NCI-H1092 (cell line): ENCODE measurements at regions not wholly inside any gene's neighbourhood (a gene's known extent, or its start where the extent isn't known, plus 50 kb on each side); places are given as distances from the start of the nearest gene placed in this dataset.
"Not testable (repeated sequence)": the region's sequence is repeated elsewhere in the genome, so short reads cannot be mapped to it uniquely, and the experiment has no call there.

Experiments
- DNase-seq: peaks from one replicate; lab custom pipeline; 2025; lab: John Stamatoyannopoulos, UW

DNA sequence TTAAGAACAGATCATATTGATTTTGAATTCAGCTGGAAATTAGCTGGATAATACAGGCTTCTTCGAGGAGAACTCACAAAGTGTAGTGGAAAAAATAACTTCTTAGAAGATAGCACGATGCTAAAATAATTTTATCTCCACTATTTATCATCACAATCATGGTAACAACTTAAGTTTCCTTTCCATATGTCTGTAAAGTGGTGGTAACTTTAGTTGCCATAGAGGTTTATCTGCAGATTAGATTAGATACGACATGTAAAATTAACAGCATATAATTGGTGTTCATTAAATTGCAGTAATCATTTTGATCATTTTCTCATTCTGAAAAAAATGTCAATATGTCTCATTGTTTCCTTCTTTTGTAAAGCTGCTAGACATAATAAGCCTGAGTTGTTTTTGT lies 921.5 kb downstream of the KCNT2 start:
- DNase-seq: no peak

DNA sequence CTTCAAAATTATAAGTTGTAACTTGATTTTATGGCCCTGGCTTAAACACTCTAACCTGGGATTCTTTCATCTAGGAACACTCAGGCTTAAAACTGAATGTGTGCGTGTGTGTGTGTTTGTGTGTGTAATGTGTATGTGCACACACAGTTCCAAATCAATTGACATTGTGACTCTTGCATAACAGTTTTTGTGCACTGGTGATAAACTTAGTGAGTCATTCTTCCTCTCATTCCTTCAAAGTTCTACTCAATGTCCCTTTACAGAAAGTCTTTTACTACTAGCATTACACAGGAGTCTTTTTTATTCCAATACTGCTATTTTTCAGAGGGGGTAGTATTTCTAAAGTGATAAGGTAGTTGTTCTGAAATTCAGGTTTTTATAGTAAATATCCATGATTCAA lies 943.6 kb downstream of the KCNT2 start:
- no peak for DNase-seq

DNA sequence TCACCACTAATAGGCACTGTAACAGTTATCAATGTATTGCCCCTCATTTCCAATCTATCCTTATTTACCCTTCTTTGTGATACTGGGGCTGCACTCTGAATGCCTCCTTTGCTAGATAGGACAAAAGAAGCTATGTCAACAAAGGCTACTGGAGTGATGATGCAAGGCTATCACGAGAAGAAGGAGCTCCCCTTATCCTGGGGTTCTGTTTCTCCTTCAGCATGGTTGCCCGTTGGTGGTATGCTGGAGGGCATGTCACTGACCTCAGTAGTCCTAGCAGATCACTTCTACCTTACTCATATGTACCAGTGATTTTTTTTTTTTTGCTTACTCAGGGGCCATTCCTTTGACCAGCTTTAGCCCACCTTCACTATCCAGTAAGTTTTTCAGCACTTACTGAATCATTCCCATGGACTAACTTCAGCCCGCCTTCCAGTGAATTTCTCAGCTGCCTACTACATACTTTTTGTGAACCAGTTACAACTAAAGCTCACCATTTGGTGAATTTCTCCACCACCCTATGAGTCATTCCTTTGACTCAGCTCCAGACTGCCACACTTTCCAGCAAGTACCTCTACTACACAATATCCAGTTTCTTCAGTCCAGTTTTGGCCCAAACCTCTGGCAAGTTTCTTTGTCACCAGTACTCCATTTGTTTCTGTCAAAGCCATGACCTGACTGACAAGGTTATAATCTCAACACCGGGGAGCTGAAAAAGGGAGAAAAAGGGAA lies 944.5 kb downstream of the KCNT2 start:
- no peak for DNase-seq

DNA sequence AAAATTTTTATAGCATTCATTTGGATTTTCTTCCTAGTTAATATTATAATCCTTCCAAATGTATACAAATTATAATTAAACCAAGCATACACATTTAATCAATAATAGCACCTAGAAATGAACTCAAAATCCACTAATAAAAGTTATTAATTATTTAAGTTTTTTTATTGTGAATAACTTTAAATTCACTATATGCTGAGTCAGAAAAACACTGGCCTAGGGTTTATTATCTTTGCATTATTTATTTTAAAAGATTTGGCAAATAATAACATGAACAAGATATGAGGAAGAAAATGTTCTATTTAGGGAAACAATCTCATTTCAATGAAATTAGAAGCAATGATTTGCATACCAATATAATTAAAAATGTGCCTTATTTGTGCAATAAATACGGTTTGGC lies 951.5 kb downstream of the KCNT2 start:
- DNase-seq: no peak

DNA sequence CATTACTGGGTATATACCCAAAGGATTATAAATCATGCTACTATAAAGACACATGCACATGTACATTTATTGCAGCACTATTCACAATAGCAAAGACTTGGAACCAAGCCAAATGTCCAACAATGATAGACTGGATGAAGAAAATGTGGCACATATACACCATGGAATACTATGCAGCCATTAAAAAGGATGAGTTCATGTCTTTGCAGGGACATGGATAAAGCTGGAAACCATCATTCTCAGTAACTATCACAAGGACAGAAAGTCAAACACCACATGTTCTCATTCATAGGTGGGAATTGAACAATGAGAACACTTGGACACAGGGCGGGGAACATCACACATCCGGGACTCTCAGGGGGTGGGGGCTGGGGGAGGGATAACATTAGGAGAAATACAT lies 959.4 kb downstream of the KCNT2 start:
- DNase-seq: not testable (repeated sequence)

DNA sequence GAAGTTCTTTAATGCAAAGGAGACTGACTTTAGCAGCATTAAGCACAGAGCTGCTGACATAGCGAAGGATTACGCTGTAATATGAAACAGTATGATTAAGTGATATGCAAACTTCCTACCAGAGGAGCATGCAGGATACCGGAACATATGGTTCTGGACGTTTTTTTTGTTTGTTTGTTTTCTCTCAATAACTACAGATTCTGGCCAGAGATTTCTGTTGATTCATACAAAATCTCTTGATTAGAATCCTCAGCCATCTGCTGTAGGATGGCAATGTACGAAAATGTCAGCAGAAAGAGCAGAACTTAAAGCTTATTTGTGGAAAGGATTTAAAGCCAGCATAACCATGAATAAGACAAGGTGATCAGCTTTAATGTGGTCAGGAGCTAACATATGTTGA lies 970.7 kb downstream of the KCNT2 start:
- no peak for DNase-seq

DNA sequence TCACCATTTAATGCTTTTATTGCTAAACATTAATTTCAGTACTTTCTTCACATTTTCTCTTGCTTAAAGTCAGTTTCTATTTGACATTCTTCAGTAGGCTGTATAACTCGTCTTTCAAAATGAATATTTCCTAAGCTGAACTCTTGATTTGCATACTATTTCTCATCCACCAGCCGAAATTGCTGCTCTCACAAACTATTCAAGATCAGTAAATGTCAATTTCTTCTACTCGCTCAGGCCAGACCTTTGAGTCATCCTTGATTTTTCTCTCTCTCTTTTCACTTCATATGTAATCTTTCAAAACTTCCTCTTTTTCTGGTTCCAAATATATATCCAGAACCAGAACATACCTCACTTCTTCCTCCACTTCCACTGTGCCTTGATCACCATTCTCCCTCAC lies 990.0 kb downstream of the KCNT2 start:
- DNase-seq: no peak

DNA sequence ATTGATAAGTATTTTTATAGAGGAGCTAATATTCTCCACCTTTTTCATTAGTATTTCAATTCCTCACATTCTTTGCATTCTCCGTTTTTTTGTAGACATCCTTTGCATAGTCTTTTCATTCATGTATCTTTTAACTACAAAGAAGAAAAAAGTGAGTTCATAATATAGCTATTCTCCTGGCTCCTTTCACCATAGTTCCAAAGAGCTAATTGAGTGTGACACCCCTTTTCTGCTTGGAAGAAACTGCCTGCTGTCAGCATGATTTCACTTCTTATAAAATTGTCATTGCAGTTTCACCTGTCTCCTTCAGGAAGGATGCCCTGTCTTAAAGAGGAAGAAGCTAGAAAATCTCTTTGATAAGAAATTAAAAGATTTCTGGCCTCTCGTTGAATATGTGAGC lies 991.1 kb downstream of the KCNT2 start:
- no peak for DNase-seq

DNA sequence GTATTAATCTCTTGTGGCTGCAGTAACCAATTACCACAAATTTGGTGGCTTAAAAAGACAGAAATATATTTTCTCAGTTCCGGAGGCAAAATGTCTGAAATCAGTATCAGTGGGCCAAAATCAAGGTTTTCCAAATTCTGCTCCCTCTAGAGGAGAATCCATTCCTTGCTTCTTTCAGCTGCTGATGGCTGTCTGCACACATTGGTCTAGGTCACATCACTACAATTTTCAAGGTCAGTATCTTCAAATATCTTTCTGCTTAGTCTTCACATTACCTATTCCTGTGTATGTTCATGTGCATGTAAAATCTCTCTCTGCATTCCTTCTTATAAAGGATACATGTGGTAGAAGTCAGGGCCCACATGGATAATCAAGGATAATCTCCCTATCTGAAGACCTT lies 999.4 kb downstream of the KCNT2 start:
- DNase-seq: no peak

DNA sequence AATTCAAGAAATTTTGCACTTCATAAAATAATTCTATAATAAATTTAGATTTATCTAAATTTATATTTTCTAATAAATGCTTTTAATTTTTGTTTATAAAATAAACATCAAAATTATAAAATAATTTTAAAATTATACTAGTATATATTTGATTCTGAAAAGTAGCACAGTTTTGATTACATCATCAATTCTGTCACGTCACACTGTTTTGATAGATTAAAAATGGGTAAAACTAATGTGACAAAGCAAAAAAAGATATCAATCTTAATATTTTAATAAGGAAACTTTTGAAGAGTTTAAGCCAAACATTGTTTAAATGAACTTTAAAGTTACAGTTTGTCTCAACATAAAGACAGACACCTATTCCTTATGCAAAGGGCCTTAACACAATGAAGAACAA lies 1001.8 kb downstream of the KCNT2 start:
- no peak for DNase-seq

DNA sequence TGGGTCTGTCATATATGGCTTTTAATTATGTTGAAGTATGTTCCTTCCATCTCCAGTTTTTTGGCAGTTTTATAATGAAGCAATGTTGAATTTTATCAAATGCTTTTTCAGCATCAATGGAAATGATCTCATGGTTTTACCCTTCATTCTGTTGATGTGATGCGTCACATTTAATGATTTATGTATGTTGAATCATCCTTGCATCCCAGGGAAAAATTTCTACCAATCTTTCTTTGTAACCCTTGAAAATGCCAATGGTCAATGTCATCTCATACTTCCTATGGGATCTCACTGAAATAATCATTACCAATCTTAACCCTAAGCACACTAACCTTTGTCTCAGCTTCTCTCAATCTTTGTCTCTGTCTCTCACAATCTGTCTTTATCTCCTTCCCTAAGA lies 1004.0 kb downstream of the KCNT2 start:
- DNase-seq: no peak

DNA sequence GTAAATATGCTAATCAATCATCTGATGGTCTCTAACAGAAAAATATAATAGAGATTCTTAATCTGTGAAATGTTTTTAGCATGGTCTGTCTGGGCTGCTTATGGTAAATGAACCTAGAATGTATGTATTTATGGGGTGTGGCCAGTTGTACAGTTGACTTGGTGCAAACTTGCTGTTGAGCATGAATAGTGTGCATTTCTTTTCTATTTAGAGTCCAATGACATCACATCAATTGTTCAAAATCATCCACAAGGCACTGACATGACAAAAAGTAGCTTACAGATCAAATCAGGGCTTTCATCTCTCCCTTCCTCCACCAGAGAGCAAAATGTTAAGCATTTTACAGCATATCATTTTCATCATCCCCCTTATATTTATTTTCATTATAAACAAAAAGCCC lies 1010.3 kb downstream of the KCNT2 start:
- no peak for DNase-seq

DNA sequence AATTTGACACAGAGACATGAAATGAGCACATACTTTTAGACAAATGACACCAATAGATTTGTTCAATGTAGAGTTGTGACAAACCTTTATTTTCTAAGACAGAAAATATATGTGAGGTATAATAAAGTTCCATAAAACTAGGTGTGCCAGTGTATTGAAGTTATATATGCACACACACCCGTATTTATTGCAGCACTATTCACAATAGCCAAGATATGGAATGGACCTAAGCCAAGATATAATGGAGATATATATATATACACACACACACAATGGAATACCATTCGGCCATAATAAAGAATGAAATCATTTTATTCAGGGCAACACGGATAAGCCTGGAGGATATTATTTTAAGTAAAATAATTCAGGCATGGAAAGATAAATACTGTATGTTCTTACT lies 1013.5 kb downstream of the KCNT2 start:
- no peak for DNase-seq

DNA sequence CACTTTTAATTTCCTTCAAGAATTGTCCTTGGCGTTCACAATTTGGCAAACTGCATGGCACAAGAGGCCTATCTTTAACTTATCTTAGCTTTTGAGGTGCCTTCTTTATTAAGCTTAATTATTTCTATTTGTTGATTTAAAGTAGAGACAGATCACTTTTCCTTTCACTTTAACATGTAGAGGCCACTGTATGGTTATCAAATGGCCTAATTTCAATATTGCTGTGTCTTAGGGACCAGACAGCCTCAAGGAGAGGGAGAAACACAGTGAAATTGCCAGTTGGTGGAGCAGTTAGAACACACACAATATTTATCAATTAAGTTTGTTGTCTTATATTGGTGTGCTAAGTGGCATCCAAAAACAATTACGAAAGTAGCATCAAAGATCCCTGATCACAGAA lies 1013.9 kb downstream of the KCNT2 start:
- DNase-seq: no peak

DNA sequence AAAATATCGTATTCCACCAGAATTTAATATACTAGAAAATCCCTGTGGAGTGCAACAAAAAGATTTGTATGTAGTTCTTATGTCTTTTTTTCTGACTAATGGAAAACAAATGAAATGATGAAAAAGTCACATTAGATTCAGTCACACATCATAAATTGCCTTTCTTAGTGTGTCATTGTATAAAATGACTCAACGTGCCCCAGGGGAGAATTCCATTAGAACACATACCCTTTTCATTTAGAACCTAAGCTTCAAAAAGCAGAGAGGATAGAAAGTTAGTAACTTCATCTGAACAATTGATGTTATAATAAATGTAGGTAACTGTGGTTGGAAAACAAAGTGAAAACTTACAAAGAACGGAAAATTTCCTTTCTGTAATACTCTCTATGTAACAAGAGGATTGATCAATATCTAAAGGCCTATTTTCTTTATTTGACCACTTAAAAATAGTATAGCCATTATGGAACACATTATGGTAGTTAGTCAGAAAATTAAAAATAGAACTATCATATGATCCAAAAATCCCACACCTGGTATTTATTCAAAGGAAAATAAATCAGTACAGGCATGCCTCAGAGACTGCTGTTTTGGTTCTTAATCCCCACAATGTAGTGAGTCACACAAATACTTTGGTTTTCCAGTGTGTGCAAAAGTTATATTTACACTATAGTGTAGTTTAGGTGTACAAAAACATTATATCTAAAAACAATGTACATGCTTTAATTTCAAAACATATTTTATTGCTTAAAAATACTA lies 1016.1 kb downstream of the KCNT2 start:
- DNase-seq: no peak

DNA sequence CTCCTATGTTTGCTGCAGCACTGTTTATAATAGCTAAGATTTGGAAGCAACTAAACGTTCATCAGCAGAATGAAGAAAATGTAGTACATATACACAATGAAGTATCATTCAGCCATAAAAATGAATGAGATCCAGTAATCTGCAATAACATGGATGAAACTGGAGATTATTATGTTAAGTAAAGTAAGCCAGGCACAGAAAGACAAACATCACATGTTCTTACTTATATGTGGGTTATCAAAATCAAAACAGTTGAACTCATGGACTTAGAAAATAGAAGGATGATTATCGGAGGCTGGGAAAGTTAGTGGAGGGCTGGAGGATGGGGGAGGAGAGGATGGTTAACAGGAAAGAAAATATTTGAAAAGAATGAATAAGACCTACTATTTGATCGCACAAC lies 1017.6 kb downstream of the KCNT2 start:
- DNase-seq: no peak

DNA sequence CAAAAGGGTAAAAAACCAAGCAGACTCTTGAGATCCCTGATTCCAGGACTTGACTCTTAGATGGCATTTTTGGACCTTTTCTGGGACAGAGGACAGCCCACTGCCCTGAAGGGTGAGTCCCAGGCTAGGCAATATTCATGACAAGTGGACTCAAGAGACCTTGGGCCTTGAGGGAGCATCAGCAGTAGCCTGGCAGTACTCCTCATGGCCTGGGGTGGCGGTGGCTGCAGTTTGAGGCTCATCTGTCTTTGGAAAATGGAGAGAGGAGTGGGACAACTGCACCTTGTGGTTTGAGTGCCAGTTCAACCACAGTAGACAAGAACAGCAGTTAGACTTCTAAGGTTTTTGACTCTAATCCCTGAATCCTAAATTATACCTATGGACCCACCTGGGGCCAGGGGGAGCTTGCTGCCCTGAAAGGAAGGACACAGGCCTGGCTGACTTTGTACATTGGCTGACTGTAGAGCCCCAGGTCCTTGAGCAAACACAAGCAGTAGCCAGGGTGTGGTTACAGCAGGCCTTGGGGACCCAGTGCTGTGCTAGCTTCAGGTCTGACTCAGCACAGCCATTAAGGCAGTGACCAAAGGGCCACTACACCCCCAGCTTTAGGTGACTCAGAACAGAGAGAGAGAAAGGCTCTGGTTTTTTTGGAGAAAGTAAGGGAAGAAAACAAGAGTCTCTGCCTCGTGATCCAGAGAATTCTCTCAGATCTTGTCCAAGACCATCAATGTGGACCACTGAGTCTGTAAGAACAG lies 1023.2 kb downstream of the KCNT2 start:
- no peak for DNase-seq

DNA sequence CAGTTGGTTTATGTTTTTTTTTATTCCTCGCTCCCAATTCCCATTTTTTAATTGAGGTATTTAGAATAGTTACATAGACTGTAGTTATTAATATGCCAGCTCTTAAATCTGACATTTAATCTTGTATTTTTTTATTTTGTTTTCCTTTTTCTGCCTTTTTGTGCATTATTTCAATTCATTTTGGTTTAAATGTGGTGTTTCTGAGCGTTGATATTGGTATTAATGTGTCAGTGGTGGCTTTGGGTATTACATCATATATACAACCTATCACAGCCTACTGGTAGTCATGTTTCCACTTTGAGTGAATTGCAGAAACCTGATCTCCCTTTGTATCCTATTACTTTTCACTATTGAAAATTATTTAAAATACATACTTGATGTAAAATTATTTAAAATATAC lies 1027.3 kb downstream of the KCNT2 start:
- no peak for DNase-seq

DNA sequence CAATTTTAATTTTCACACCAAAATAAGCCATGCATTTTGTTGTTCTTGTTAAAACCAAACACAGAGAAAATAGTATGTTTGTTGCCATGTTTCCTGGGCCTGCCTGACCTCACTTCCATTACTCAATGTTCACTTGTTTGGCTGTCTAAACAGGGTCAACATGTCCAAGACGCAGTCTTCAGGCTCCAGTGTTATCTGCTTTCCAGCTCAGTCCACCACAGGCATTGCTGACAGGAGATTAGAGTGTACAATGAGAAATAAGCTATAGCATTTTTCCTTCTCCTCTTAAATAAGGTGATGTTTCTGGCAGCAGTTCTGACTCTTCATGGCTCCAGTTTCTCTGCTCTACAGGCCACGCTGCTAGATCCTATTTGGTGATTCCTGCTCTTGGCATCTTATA lies 1030.5 kb downstream of the KCNT2 start:
- DNase-seq: no peak

DNA sequence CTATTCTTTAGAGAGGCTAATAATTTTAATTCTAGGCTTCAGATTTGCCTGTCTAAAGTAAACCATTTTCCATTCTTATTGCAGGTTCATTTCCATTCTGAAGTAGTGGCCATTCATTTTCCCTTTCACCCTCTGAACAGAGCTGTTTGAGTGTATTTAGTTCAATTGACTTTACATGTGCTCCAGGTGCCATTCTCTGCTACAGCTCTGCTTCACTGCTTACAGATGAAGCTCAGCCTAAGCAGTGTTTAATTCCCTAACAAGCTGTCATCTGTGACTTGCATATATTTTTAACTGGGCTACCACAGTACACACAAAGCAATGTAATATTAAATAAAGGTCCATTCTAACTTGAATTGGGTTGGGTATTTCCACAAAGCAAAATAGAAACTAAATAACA lies 1031.6 kb downstream of the KCNT2 start:
- peak; percentile 39 for DNase-seq

DNA sequence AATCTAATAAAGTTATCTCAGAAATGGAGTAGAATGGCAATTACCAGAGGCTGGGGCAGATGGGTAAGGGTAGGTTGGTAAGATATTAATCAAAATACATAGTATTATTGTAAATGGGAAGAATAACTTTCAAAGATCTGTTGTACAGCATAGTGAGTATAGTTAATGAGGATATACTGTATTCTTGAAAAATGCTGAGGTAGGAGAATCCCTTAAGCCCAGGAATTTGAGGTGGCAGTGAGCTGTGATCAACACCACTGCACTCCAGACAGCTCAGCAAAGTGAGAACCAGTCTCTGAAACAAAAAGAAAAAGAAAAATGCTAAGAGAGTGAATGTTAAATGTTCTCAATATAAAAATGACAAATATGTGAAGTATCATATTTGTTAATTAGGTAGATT lies 1033.7 kb downstream of the KCNT2 start:
- no peak for DNase-seq

DNA sequence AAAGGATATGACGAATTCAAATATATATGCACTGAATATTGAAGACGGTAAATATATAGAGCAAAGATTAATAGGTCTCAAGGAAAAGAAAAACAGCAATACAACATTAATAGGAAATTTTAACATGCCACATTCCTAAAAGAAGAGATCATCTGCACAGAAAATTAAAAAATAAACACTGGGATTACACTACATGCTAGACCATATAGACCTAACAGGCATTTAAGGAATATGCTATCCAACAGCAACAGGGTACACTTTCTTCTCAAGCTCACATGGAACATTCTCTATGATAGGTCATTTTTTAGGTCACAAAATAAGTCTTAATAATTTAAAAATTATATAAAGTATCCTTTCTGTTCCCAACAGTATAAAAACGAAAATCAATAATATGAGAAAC lies 1038.3 kb downstream of the KCNT2 start:
- DNase-seq: no peak

DNA sequence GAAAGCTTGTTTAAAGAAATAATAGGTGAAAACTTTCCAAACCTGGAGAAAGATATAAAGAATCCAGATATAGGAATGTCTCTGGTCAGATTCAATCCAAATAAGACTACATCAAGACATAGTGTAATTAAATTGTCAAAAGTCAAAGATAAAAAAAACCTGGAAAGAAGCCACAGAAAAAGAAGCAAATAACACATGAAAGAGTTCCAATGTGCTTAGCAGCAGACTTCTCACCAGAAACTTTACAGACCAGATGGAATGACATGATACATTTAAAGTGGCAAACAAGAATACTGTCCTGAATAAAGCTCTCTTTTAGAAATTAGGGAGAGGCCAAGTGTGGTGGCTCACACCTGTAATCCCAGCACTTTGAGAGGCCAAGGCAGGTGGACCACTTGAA lies 1039.9 kb downstream of the KCNT2 start:
- no peak for DNase-seq
